A673 (cell line): ENCODE measurements at regions not wholly inside any gene's neighbourhood (a gene's known extent, or its start where the extent isn't known, plus 50 kb on each side); places are given as distances from the start of the nearest gene placed in this dataset.

Experiments
- BruUV-seq: library from RNA; stranded (reverse); fragments of 400-500 nt; replicated peaks from 2 replicates; lab custom pipeline; 2021; lab: Mats Ljungman, UMichigan
- CTCF ChIA-PET: fragments of 300-600 bp; sonication (Branson Sonifier 250); formaldehyde crosslinking; loops from one replicate; lab custom pipeline; 2022; ENCODE audit warnings: antibody characterized with exemption; lab: Charles Lee
- POLR2A ChIA-PET: fragments of 300-600 bp; sonication (Branson Sonifier 250); formaldehyde crosslinking; loops from one replicate; lab custom pipeline; 2022; ENCODE audit warnings: antibody characterized with exemption; ENCODE audit not compliant: low non-redundant PET; lab: Charles Lee
- DNase-seq: peaks from one replicate; pipeline ENCODE4 v3.0.0-alpha.2; 2015; ENCODE audit warnings: low spot score
- H3K27ac ChIP-seq: fragments of 200-600 bp; sonication (generic); 2 replicates; pipeline ENCODE4 v1.5.1; 2016; ENCODE audit warnings: mixed run types, low read depth, mild to moderate bottlenecking, mixed read lengths, antibody characterized with exemption, low read length; ENCODE audit not compliant: poor library complexity, severe bottlenecking
- H3K27me3 ChIP-seq: fragments of 200-600 bp; sonication (generic); replicated peaks from 2 replicates; pipeline ENCODE4 v1.6.1; 2017; ENCODE audit warnings: mixed run types, low read depth, mild to moderate bottlenecking, mixed read lengths, antibody characterized with exemption, low read length; ENCODE audit not compliant: insufficient read depth, poor library complexity
- H3K36me3 ChIP-seq: fragments of 200-600 bp; sonication (generic); 2 replicates; pipeline ENCODE4 v1.6.1; 2016; ENCODE audit warnings: mixed run types, mild to moderate bottlenecking, mixed read lengths, antibody characterized with exemption, low read length; ENCODE audit not compliant: insufficient read depth, poor library complexity, severe bottlenecking
- H3K4me1 ChIP-seq: fragments of 200-600 bp; sonication (generic); 2 replicates; pipeline ENCODE4 v1.6.1; 2017; ENCODE audit warnings: mixed run types, mild to moderate bottlenecking, mixed read lengths, antibody characterized with exemption, low read length; ENCODE audit not compliant: insufficient read depth, poor library complexity, severe bottlenecking
- H3K4me3 ChIP-seq: fragments of 200-600 bp; sonication (generic); 2 replicates; pipeline ENCODE4 v1.5.1; 2016; ENCODE audit warnings: low read depth, mixed run types, mild to moderate bottlenecking, mixed read lengths, low read length; ENCODE audit not compliant: poor library complexity, severe bottlenecking
- H3K9me3 ChIP-seq: fragments of 200-600 bp; sonication (generic); 2 replicates; pipeline ENCODE4 v1.6.1; 2016; ENCODE audit warnings: mixed run types, low read depth, mild to moderate bottlenecking, mixed read lengths, antibody characterized with exemption, low read length; ENCODE audit not compliant: poor library complexity, severe bottlenecking
- EZH2 ChIP-seq: fragments of 200-600 bp; sonication (generic); IDR thresholded peaks from 2 replicates; pipeline ENCODE4 v1.6.1; 2017; ENCODE audit warnings: borderline replicate concordance, low read depth, mild to moderate bottlenecking, mixed read lengths, antibody characterized with exemption, low read length; ENCODE audit not compliant: poor library complexity, severe bottlenecking
- intact Hi-C: fragments of 100-400 bp; cut with micrococcal nuclease; formaldehyde crosslinking; loops from one replicate; pipeline ENCODE4 v1.10.0; 2022; ENCODE audit not compliant: unreplicated experiment
- TF ChIP-seq, protein P1 (sequence below): fragments of 300-800, 200-600 bp; sonication (generic); conservative IDR thresholded peaks from 2 replicates; pipeline ENCODE4 v1.5.1; 2017; ENCODE audit warnings: low read depth, mild to moderate bottlenecking, antibody characterized with exemption, low read length, moderate library complexity, mixed read lengths

DNA sequence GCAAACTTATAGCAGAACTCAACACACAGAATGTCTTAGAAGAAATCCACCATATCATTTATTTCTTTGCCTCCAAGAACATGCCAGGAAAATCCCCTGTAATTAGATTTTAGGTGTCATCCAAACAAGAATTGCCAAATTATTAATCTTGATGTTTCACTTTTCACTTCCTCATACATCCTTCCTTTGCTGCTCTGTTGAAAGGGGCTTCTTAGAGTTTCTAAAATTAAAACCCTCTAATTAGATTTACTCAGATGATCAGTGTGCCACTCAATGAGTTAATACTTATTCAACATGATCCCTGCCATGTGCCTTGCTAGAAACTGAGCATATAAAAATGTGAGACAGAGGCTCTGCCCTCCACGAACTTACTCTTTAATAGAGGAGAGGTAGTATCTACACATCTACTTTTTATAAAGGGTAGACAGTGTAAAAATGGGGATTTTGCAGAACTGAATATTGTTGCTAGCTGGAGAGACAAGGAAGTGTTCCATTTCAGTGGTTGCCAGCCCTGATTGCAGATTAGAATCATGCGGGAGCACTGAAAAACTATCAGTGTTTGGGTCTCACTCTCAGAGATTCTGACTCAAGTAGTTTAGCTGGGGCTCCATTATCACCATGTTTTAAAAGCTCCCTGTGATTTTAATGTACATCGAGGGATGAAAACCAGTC is 498.4 kb downstream of the TLE4 start:
- ChIA-PET POLR2A (no interaction called here), CTCF (no interaction called here)
- Histone ChIP-seq H3K4me1 (peaks cover 11% of the 10 kb centered on the region), H3K9me3 (no peaks in the 10 kb centered on the region), H3K4me3 (no peak overlapping the region), H3K27me3 (peaks cover 24% of the 10 kb centered on the region), H3K36me3 (no peaks in the 10 kb centered on the region), H3K27ac (no peak overlapping the region)
- TF ChIP-seq EZH2, result no peak
- TF ChIP-seq, protein P1, sequence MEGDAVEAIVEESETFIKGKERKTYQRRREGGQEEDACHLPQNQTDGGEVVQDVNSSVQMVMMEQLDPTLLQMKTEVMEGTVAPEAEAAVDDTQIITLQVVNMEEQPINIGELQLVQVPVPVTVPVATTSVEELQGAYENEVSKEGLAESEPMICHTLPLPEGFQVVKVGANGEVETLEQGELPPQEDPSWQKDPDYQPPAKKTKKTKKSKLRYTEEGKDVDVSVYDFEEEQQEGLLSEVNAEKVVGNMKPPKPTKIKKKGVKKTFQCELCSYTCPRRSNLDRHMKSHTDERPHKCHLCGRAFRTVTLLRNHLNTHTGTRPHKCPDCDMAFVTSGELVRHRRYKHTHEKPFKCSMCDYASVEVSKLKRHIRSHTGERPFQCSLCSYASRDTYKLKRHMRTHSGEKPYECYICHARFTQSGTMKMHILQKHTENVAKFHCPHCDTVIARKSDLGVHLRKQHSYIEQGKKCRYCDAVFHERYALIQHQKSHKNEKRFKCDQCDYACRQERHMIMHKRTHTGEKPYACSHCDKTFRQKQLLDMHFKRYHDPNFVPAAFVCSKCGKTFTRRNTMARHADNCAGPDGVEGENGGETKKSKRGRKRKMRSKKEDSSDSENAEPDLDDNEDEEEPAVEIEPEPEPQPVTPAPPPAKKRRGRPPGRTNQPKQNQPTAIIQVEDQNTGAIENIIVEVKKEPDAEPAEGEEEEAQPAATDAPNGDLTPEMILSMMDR, result no peak
- intact Hi-C loops, result no loop called here
- no peak for DNase-seq
- BruUV-seq, result no TSS peak

- DNase-seq, result peak; percentile 44
- Histone ChIP-seq H3K27me3 (peaks cover 32% of the 10 kb centered on the region), H3K9me3 (no peaks in the 10 kb centered on the region), H3K4me1 (peaks cover 11% of the 10 kb centered on the region), H3K27ac (no peak overlapping the region), H3K4me3 (no peak overlapping the region), H3K36me3 (no peaks in the 10 kb centered on the region)
- TF ChIP-seq EZH2, result no peak
- TF ChIP-seq, protein P1, result no peak
- ChIA-PET POLR2A (no interaction called here), CTCF (no interaction called here)
- BruUV-seq, result no TSS peak
- intact Hi-C loops, result no loop called here
Measured at GRCh38 chr9:80066931-80067330, 495.2 kb downstream of the TLE4 start.

DNA sequence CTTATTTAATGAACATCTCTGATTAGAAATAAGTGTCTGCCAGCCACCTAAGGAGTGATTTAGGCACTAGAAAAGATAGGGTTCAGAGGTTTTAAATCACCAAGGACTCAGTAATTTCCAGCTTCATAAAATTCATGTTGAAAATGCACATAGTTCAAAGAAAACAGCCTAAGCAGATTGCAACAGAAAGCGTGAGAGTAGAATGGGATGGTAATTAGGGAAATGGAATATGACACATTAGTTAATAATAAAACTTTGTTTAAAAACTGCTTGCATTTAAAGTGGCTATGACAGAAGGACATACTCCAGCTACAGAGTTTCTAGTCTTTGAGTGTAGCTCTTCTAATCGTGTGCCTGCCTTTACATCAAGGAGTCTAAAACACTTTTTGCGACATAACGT is 490.8 kb downstream of the TLE4 start:
- intact Hi-C loops, result no loop called here
- no peak overlapping the region for H3K27ac ChIP-seq
- no peak overlapping the region for H3K4me3 ChIP-seq
- DNase-seq, result no peak
- CTCF ChIA-PET, result no interaction called here
- no TSS peak for BruUV-seq
- POLR2A ChIA-PET, result no interaction called here
- peaks cover 11% of the 10 kb centered on the region for H3K4me1 ChIP-seq
- no peaks in the 10 kb centered on the region for H3K36me3 ChIP-seq
- no peaks in the 10 kb centered on the region for H3K9me3 ChIP-seq
- peaks cover 16% of the 10 kb centered on the region for H3K27me3 ChIP-seq
- TF ChIP-seq, protein P1, result no peak
- TF ChIP-seq EZH2, result no peak
